NB4 (cell line): ENCODE measurements at regions not wholly inside any gene's neighbourhood (a gene's known extent, or its start where the extent isn't known, plus 50 kb on each side); places are given as distances from the start of the nearest gene placed in this dataset.
"Not testable (repeated sequence)": the region's sequence is repeated elsewhere in the genome, so short reads cannot be mapped to it uniquely, and the experiment has no call there.

ENCODE experiments used
- CTCF ChIP-seq: IDR thresholded peaks from one replicate; pipeline ENCODE4 v1.5.1; 2012; ENCODE audit warnings: low read depth, low read length
- MAX ChIP-seq: IDR thresholded peaks from 2 replicates; pipeline ENCODE4 v1.6.1; 2011; ENCODE audit warnings: low read depth, low read length
- MYC ChIP-seq: IDR thresholded peaks from 2 replicates; pipeline ENCODE4 v1.6.1; 2011; ENCODE audit warnings: low read depth, low read length
- POLR2A ChIP-seq: IDR thresholded peaks from 2 replicates; pipeline ENCODE4 v1.6.1; 2011; ENCODE audit warnings: mild to moderate bottlenecking; ENCODE audit not compliant: insufficient read length; ENCODE audit errors: extremely low read depth

- TF ChIP-seq CTCF, MYC, MAX, POLR2A: not testable (repeated sequence)
Observed at GRCh38 chr7:6924523-6924922, 98.4 kb upstream of the CCZ1B start.
